ENCODE measurements at regions not wholly inside any gene's neighbourhood (a gene's known extent, or its start where the extent isn't known, plus 50 kb on each side); places are given as distances from the start of the nearest gene placed in this dataset.

GRCh38 chr1:81681114-81681513, 119.6 kb upstream of the ADGRL2 start:
- no peak for TF ChIP-seq NR2F2 (IDR thresholded peaks at IDR 0.05)
- TF ChIP-seq, protein P1, sequence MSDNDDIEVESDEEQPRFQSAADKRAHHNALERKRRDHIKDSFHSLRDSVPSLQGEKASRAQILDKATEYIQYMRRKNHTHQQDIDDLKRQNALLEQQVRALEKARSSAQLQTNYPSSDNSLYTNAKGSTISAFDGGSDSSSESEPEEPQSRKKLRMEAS (IDR thresholded peaks at IDR 0.05) = no peak
- no peak for TF ChIP-seq GABPA (IDR thresholded peaks at IDR 0.05 in 1 of 2, conservative IDR thresholded peaks at IDR 0.05 in 1 of 2)
- TF ChIP-seq, protein P2, sequence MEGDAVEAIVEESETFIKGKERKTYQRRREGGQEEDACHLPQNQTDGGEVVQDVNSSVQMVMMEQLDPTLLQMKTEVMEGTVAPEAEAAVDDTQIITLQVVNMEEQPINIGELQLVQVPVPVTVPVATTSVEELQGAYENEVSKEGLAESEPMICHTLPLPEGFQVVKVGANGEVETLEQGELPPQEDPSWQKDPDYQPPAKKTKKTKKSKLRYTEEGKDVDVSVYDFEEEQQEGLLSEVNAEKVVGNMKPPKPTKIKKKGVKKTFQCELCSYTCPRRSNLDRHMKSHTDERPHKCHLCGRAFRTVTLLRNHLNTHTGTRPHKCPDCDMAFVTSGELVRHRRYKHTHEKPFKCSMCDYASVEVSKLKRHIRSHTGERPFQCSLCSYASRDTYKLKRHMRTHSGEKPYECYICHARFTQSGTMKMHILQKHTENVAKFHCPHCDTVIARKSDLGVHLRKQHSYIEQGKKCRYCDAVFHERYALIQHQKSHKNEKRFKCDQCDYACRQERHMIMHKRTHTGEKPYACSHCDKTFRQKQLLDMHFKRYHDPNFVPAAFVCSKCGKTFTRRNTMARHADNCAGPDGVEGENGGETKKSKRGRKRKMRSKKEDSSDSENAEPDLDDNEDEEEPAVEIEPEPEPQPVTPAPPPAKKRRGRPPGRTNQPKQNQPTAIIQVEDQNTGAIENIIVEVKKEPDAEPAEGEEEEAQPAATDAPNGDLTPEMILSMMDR (IDR thresholded peaks at IDR 0.05; ENCODE audit: low read depth, low read length, missing input control) = no peak
- TF ChIP-seq SP1 (IDR thresholded peaks at IDR 0.05) = no peak
- Histone ChIP-seq H3K27me3 (ENCODE audit: control insufficient read depth in 4 of 4, insufficient read depth in 4 of 4, low read length in 3 of 4) (no peaks in the 10 kb centered on the region), H3K9ac (ENCODE audit: low read depth in 1 of 2, low read length in 2 of 2) (no peak overlapping the region), H3K4me3 (ENCODE audit: low read depth in 1 of 3, low read length in 3 of 3) (no peak overlapping the region), H3K9me3 (ENCODE audit: control insufficient read depth in 4 of 4, low read length in 3 of 4) (no peaks in the 10 kb centered on the region), H3K4me1 (ENCODE audit: control insufficient read depth in 4 of 4, insufficient read depth in 4 of 4, low read length in 3 of 4) (peaks cover 0 to 5% (median 1%) of the 10 kb centered on the region in 4 donors), H3K36me3 (ENCODE audit: control insufficient read depth in 4 of 4, insufficient read depth in 3 of 4, low read depth in 1 of 4, low read length in 3 of 4) (no peaks in the 10 kb centered on the region), H3K27ac (ENCODE audit: low read depth in 1 of 2, low read length in 2 of 2) (peak overlapping the region in 1 of 2 donors; percentile 25)
- DNase-seq (ENCODE audit: low spot score) = no peak
- 32% methylated on average over 2 of the region's 2 CpGs for WGBS

- no peak overlapping the region for H3K27ac ChIP-seq (ENCODE audit: low read depth in 1 of 2, low read length in 2 of 2)
- WGBS = 49% methylated on average over 3 of the region's 3 CpGs
- no peak overlapping the region for H3K9ac ChIP-seq (ENCODE audit: low read depth in 1 of 2, low read length in 2 of 2)
- no peak overlapping the region for H3K4me3 ChIP-seq (ENCODE audit: low read depth in 1 of 3, low read length in 3 of 3)
- H3K36me3 ChIP-seq (ENCODE audit: control insufficient read depth in 4 of 4, insufficient read depth in 3 of 4, low read depth in 1 of 4, low read length in 3 of 4) = no peaks in the 10 kb centered on the region
- DNase-seq (ENCODE audit: low spot score) = no peak
- no peak for TF ChIP-seq FOXA1 (IDR thresholded peaks at IDR 0.05)
- no peak for TF ChIP-seq ZBTB33 (IDR thresholded peaks at IDR 0.05)
- peak; percentile 7 to 8 for TF ChIP-seq HNF4A (conservative IDR thresholded peaks at IDR 0.05)
- peaks cover 0 to 5% (median 1%) of the 10 kb centered on the region in 4 donors for H3K4me1 ChIP-seq (ENCODE audit: control insufficient read depth in 4 of 4, insufficient read depth in 4 of 4, low read length in 3 of 4)
- H3K9me3 ChIP-seq (ENCODE audit: control insufficient read depth in 4 of 4, low read length in 3 of 4) = no peaks in the 10 kb centered on the region
- H3K27me3 ChIP-seq (ENCODE audit: control insufficient read depth in 4 of 4, insufficient read depth in 4 of 4, low read length in 3 of 4) = no peaks in the 10 kb centered on the region
Observed at GRCh38 chr1:81679942-81680341, 120.8 kb upstream of the ADGRL2 start.

GRCh38 chr1:81678779-81679178, 122.0 kb upstream of the ADGRL2 start:
- 88% methylated on average over 3 of the region's 3 CpGs for WGBS
- Histone ChIP-seq H3K4me3 (ENCODE audit: low read depth in 1 of 3, low read length in 3 of 3) (no peak overlapping the region), H3K27me3 (ENCODE audit: control insufficient read depth in 4 of 4, insufficient read depth in 4 of 4, low read length in 3 of 4) (no peaks in the 10 kb centered on the region), H3K9me3 (ENCODE audit: control insufficient read depth in 4 of 4, low read length in 3 of 4) (no peaks in the 10 kb centered on the region), H3K9ac (ENCODE audit: low read depth in 1 of 2, low read length in 2 of 2) (no peak overlapping the region), H3K27ac (ENCODE audit: low read depth in 1 of 2, low read length in 2 of 2) (no peak overlapping the region), H3K36me3 (ENCODE audit: control insufficient read depth in 4 of 4, insufficient read depth in 3 of 4, low read depth in 1 of 4, low read length in 3 of 4) (no peaks in the 10 kb centered on the region), H3K4me1 (ENCODE audit: control insufficient read depth in 4 of 4, insufficient read depth in 4 of 4, low read length in 3 of 4) (peaks cover 0 to 5% (median 1%) of the 10 kb centered on the region in 4 donors)
- DNase-seq (ENCODE audit: low spot score) = no peak
- no peak for TF ChIP-seq FOXA2 (IDR thresholded peaks at IDR 0.05)

- H3K9me3 ChIP-seq (ENCODE audit: control insufficient read depth in 4 of 4, low read length in 3 of 4) = no peaks in the 10 kb centered on the region
- TF ChIP-seq, protein P1 (IDR thresholded peaks at IDR 0.05) = no peak
- no peak for TF ChIP-seq HNF4A (conservative IDR thresholded peaks at IDR 0.05)
- no peak for TF ChIP-seq FOXA1 (IDR thresholded peaks at IDR 0.05)
- no peak for TF ChIP-seq FOXA2 (IDR thresholded peaks at IDR 0.05)
- TF ChIP-seq TAF1 (conservative IDR thresholded peaks at IDR 0.05) = no peak
- no peak for TF ChIP-seq GABPA (IDR thresholded peaks at IDR 0.05 in 1 of 2, conservative IDR thresholded peaks at IDR 0.05 in 1 of 2)
- TF ChIP-seq RAD21 (IDR thresholded peaks at IDR 0.05) = no peak
- TF ChIP-seq JUND (IDR thresholded peaks at IDR 0.05) = no peak
- TF ChIP-seq EGR1 (IDR thresholded peaks at IDR 0.05; ENCODE audit: low read depth in 2 of 2) = no peak
- no peak for TF ChIP-seq ZBTB33 (IDR thresholded peaks at IDR 0.05)
- TF ChIP-seq, protein P2 (IDR thresholded peaks at IDR 0.05; ENCODE audit: low read depth, low read length, missing input control) = no peak
- DNase-seq (ENCODE audit: low spot score) = no peak
- no peaks in the 10 kb centered on the region for H3K36me3 ChIP-seq (ENCODE audit: control insufficient read depth in 4 of 4, insufficient read depth in 3 of 4, low read depth in 1 of 4, low read length in 3 of 4)
- no peaks in the 10 kb centered on the region for H3K4me1 ChIP-seq (ENCODE audit: control insufficient read depth in 4 of 4, insufficient read depth in 4 of 4, low read length in 3 of 4)
- H3K9ac ChIP-seq (ENCODE audit: low read depth in 1 of 2, low read length in 2 of 2) = no peak overlapping the region
- no peaks in the 10 kb centered on the region for H3K27me3 ChIP-seq (ENCODE audit: control insufficient read depth in 4 of 4, insufficient read depth in 4 of 4, low read length in 3 of 4)
- no peak overlapping the region for H3K4me3 ChIP-seq (ENCODE audit: low read depth in 1 of 3, low read length in 3 of 3)
- H3K27ac ChIP-seq (ENCODE audit: low read depth in 1 of 2, low read length in 2 of 2) = no peak overlapping the region
Observed at GRCh38 chr1:81672766-81673165, 128.0 kb upstream of the ADGRL2 start.

Measured in liver (tissue), 8 donors.